Mesodermal cell (in vitro differentiated cells): ENCODE measurements at regions not wholly inside any gene's neighbourhood (a gene's known extent, or its start where the extent isn't known, plus 50 kb on each side); places are given as distances from the start of the nearest gene placed in this dataset.

Experiments
- H3K27ac ChIP-seq: 2 replicates; pipeline ENCODE4 v1.7.0; 2013; ENCODE audit warnings: mild to moderate bottlenecking, low read depth, low read length, moderate library complexity; ENCODE audit not compliant: severe bottlenecking
- H3K36me3 ChIP-seq: 2 replicates; pipeline ENCODE4 v1.7.1; 2013; ENCODE audit warnings: mild to moderate bottlenecking, low read length, moderate library complexity; ENCODE audit not compliant: control insufficient read depth, insufficient read depth
- H3K4me1 ChIP-seq: one replicate; pipeline ENCODE4 v1.7.1; 2013; ENCODE audit warnings: mild to moderate bottlenecking, low read length; ENCODE audit not compliant: insufficient read depth, control insufficient read depth, poor library complexity, severe bottlenecking
- H3K4me3 ChIP-seq: 2 replicates; pipeline ENCODE4 v1.7.0; 2013; ENCODE audit warnings: low read length, control low read depth, mild to moderate bottlenecking; ENCODE audit not compliant: insufficient read depth, poor library complexity, severe bottlenecking; ENCODE audit errors: extremely low read depth
- H3K9me3 ChIP-seq: 2 replicates; pipeline ENCODE4 v1.7.1; 2013; ENCODE audit warnings: mild to moderate bottlenecking, low read length, moderate library complexity; ENCODE audit not compliant: control insufficient read depth
- WGBS, 2 experiments: methylation state at CpG; one replicate each; pipeline ENCODE4 v1.1.5; 2013; ENCODE audit warnings: missing lambda C conversion rate in 2 of 2; ENCODE audit not compliant: insufficient coverage in 2 of 2; 5-methylcytosine and 5-hydroxymethylcytosine counted together

- Histone ChIP-seq H3K4me1 (no peaks in the 10 kb centered on the region), H3K4me3 (no peak overlapping the region), H3K9me3 (no peaks in the 10 kb centered on the region), H3K36me3 (no peaks in the 10 kb centered on the region), H3K27ac (no peak overlapping the region)
- no CpG with 5 or more reads among the region's 4 CpGs for WGBS, 2 experiments
Measured at GRCh38 chrX:45859407-45859806, 658.7 kb upstream of the DIPK2B start.

GRCh38 chrX:45852884-45853283, 652.2 kb upstream of the DIPK2B start:
- Histone ChIP-seq H3K36me3 (no peaks in the 10 kb centered on the region), H3K9me3 (no peaks in the 10 kb centered on the region), H3K4me1 (peaks cover 4% of the 10 kb centered on the region), H3K27ac (no peak overlapping the region), H3K4me3 (no peak overlapping the region)
- WGBS, 2 experiments, result 40% methylated on average over 1 of the region's 3 CpGs; no CpG with 5 or more reads in 1 of the 2 experiments

DNA sequence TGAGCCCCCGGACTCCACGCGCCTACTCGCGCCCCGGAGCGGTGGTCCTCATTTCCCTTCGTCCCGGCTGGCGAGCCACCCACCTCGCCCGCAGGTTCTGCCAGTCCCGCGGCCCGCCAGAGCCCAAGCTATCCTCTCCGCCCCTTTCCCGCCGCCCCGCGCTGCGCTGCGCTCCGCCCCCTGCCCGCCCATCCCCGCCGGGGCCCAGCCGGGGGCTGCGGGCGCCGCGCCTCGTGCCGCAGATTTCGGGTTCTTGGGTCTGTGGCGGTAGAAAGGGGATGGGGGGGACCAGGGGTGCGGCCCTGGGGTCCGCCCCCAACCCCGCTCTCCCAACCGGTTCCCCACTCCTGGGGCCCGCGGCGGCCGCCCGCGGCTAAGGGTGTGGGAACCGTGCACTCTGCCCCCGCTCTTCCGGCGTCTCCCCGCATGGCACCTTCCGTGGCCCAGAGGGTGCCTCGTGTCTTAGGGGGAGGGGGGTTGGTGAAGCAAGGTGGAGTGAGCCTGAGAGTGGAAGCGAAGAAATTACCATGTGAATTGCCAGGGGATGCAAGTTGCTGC, 650.8 kb upstream of the DIPK2B start:
- Histone ChIP-seq H3K4me3 (peak overlapping the region; percentile 58), H3K36me3 (peaks cover 9% of the 10 kb centered on the region), H3K27ac (peak overlapping the region; percentile 36), H3K4me1 (peaks cover 4% of the 10 kb centered on the region), H3K9me3 (no peaks in the 10 kb centered on the region)
- WGBS, 2 experiments, result 0% methylated on average over 4 of the region's 53 CpGs; no CpG with 5 or more reads in 1 of the 2 experiments

GRCh38 chrX:45850775-45851433, 650.2 kb upstream of the DIPK2B start:
- 0% methylated on average over 15 of the region's 54 CpGs; no CpG with 5 or more reads in 1 of the 2 experiments for WGBS, 2 experiments
- Histone ChIP-seq H3K27ac (no peak overlapping the region), H3K4me1 (peaks cover 4% of the 10 kb centered on the region), H3K36me3 (peaks cover 10% of the 10 kb centered on the region), H3K4me3 (peak overlapping the region; percentile 58), H3K9me3 (no peaks in the 10 kb centered on the region)

DNA sequence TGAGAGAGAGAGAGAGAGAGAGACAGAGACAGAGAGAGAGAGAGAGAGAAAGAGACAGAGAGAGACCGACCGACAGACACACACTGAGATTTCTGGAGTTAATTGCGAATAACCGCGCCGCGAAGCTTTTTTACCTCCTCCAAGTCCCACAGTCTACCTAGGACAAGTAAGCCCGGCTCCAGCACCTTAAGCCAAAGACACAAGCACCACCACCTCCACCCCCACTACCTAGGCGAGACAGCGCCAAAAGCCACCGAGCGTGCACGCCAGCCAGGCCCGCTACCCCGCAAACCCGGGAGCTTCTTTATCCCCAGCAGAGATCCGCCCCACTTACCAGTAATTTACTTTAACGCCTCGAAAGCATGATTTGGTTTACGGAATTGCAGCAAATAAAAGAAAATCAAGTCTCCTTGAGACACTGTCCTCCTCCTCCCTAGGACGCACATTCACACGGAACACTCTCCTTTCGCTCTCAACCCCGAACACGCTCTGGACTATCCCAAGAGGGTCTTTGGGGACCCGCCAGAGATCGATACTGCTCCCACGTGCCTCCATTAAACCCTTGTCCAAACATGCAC, 649.6 kb upstream of the DIPK2B start:
- 0% methylated on average over 3 to 8 of the region's 28 CpGs for WGBS, 2 experiments
- no peaks in the 10 kb centered on the region for H3K9me3 ChIP-seq
- H3K36me3 ChIP-seq, result peaks cover 15% of the 10 kb centered on the region
- peak overlapping the region; percentile 58 for H3K4me3 ChIP-seq
- H3K27ac ChIP-seq, result no peak overlapping the region
- peaks cover 4% of the 10 kb centered on the region for H3K4me1 ChIP-seq

DNA sequence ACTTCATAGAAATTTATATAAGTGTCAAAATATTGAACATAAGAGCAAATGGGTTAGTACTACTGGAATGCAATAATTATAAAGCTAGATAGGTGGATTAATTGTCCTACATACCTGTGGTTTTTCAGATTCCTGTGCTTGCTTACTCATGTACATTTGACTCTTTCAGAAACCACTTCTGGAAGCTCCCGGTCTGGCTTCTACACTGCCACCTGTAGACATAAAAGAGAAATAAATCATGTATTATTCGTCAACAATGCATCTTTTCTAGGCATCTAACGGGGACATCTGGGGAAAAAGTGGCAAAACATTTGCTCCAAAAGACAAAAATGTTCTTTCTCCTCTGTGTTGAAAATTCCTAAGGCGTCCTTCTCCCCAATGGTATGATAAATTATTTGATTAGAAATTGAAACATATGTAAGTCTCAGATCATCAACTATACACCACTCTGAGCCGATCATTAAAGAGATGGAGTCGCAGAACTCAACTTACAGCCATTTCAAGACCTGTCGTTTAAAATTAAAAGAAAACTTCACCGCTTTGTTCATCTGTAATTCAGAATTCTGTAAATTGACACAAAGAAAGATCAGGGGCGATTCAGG, 648.7 kb upstream of the DIPK2B start:
- peaks cover 24% of the 10 kb centered on the region for H3K36me3 ChIP-seq
- WGBS, 2 experiments, result 0% methylated on average over 1 of the region's 9 CpGs; no CpG with 5 or more reads in 1 of the 2 experiments
- H3K4me3 ChIP-seq, result peak overlapping the region; percentile 58
- H3K27ac ChIP-seq, result no peak overlapping the region
- peaks cover 4% of the 10 kb centered on the region for H3K4me1 ChIP-seq
- no peaks in the 10 kb centered on the region for H3K9me3 ChIP-seq

DNA sequence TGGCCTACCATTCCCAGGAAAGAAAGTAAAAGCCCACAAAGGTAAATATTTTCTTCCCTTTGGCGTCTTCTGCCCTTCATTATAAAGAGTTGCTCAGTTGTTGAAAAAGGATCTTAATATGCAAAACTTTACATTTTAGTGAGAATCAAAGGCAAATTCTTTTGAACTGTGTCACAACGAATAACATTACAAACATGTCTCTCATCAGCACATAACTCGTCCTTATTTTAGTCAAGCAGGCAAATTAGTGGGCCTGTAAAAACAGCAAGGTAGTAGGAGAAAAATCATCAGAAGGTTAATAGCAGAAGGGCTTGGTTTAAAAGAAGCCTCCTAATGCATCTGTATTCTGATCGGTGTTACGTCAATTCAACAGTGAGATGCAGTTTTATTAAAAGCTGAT, 647.3 kb upstream of the DIPK2B start:
- Histone ChIP-seq H3K4me1 (peaks cover under 1% of the 10 kb centered on the region), H3K27ac (no peak overlapping the region), H3K9me3 (no peaks in the 10 kb centered on the region), H3K4me3 (no peak overlapping the region), H3K36me3 (peaks cover 27% of the 10 kb centered on the region)
- 100% methylated on average over 2 of the region's 5 CpGs; no CpG with 5 or more reads in 1 of the 2 experiments for WGBS, 2 experiments

GRCh38 chrX:45846328-45846727, 645.7 kb upstream of the DIPK2B start:
- H3K36me3 ChIP-seq, result peaks cover 32% of the 10 kb centered on the region
- no peaks in the 10 kb centered on the region for H3K4me1 ChIP-seq
- H3K9me3 ChIP-seq, result no peaks in the 10 kb centered on the region
- no peak overlapping the region for H3K27ac ChIP-seq
- H3K4me3 ChIP-seq, result no peak overlapping the region
- 83% methylated on average over 1 of the region's 5 CpGs; no CpG with 5 or more reads in 1 of the 2 experiments for WGBS, 2 experiments

DNA sequence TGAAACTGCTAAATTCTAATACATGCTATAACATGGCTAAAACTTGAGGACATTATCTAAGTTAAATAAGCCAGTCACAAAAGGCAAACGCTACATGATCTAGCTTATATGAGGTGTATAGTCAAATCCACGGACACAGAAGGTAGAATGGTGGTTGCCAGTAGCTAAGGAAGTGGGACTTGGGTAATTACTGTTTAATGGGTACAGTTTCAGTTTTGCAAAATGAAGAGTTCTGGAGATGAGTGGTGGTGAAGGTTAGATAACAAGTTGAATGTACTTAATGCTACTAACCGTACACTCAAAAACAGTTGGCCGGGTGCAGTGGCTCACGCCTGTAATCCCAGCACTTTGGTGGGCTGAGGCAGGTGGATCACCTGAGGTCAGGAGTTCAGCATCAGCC, 644.5 kb upstream of the DIPK2B start:
- Histone ChIP-seq H3K27ac (no peak overlapping the region), H3K4me3 (no peak overlapping the region), H3K9me3 (no peaks in the 10 kb centered on the region), H3K4me1 (no peaks in the 10 kb centered on the region), H3K36me3 (peaks cover 36% of the 10 kb centered on the region)
- 92% methylated on average over 2 of the region's 5 CpGs; no CpG with 5 or more reads in 1 of the 2 experiments for WGBS, 2 experiments

DNA sequence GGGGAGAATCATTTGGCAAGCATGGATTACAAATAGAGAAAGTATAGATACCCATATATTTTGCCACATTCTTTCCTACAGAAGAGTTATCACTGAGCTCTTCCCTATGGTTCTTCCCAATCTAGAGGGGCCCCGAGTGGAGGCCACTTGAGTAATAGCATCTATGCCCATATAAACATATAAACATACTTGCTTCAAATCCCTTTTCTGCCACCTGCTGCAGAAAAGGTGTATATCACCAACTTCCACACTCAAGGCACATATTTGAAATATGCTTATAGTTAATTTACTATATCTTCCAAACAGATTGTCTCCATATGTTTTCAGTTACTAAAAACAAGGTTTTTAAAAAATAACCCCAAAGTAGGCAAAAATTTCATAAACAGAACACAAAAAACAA, 642.8 kb upstream of the DIPK2B start:
- Histone ChIP-seq H3K4me1 (no peaks in the 10 kb centered on the region), H3K27ac (no peak overlapping the region), H3K36me3 (peaks cover 36% of the 10 kb centered on the region), H3K4me3 (no peak overlapping the region), H3K9me3 (no peaks in the 10 kb centered on the region)
- WGBS, 2 experiments, result no CpG with 5 or more reads among the region's 1 CpG
